Omental fat pad (tissue), 3 donors: ENCODE measurements at regions not wholly inside any gene's neighbourhood (a gene's known extent, or its start where the extent isn't known, plus 50 kb on each side); places are given as distances from the start of the nearest gene placed in this dataset.

Experiments used
- ATAC-seq: fragments of 150-250 bp; one replicate; pipeline ENCODE4 v1.9.1; 2016; ENCODE audit warnings: mild to moderate bottlenecking, moderate library complexity; ENCODE audit not compliant: low FRiP score
- DNase-seq: peaks from one replicate; pipeline ENCODE4 v3.0.0-alpha.2; 2019; ENCODE audit warnings: low spot score
- TF ChIP-seq, protein P1 (sequence below), 3 donors: fragments of 450-650 bp; IDR thresholded peaks; one replicate each; pipeline ENCODE4 v1.5.1; 2016 to 2017; ENCODE audit warnings: antibody characterized with exemption in 3 of 3, mild to moderate bottlenecking in 3 of 3, moderate library complexity in 2 of 3

DNA sequence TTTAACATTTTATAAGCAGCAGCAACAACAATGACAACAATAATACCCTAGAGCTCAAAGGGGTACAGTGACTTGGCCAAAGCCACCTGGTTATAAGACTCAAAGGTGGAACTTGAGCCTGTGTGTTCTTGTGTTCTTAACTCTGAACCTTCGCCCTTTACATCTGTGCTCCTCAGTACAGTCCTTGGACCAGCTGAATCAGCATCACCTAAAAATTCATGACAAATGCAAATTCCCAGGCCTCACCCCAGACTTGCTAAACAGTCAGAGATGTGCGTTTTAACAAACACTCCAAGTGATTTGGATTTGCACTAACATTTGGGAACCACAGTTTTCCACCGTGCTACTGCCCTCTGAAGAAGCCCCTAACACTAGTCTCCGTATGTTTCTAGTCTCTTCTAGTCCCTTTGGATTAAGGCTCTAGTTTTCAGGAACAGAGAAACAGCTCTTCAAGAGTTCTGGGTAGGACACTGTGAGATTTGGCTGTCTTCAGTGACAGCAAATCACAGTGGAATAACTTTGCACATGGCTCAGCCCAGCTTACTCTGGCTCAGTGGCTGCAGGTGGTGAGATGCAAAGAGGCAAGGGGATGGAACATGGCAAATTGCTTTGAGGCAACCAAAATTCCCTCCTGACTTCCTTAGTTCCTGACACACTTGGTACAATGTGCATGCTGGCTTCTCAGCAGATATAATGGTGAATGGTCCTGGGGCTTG is 151.0 kb upstream of the CDH11 start:
- no peak for DNase-seq
- TF ChIP-seq, protein P1, sequence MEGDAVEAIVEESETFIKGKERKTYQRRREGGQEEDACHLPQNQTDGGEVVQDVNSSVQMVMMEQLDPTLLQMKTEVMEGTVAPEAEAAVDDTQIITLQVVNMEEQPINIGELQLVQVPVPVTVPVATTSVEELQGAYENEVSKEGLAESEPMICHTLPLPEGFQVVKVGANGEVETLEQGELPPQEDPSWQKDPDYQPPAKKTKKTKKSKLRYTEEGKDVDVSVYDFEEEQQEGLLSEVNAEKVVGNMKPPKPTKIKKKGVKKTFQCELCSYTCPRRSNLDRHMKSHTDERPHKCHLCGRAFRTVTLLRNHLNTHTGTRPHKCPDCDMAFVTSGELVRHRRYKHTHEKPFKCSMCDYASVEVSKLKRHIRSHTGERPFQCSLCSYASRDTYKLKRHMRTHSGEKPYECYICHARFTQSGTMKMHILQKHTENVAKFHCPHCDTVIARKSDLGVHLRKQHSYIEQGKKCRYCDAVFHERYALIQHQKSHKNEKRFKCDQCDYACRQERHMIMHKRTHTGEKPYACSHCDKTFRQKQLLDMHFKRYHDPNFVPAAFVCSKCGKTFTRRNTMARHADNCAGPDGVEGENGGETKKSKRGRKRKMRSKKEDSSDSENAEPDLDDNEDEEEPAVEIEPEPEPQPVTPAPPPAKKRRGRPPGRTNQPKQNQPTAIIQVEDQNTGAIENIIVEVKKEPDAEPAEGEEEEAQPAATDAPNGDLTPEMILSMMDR (IDR thresholded peaks at IDR 0.05), result no peak
- no peak for ATAC-seq

DNA sequence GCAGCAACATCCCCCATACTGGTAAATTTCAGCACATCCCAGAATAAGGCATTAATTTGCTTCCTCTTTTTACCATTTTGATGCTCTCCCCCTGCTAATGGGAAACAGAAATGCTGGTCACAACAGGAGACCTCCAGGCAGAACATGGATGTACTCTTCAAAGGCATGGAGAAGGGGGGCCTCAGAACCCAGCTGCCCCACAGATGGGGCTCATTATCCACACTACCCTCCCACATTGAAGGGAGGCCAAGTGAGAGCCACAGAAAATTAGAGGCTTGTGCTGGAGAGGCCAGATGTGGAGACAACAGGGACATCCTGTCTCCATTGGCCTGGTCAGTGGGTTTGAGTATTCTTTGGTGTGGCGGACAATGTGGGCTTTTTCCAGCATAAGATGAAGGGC is 150.1 kb upstream of the CDH11 start:
- DNase-seq (no peak), ATAC-seq (no peak)
- TF ChIP-seq, protein P1 (IDR thresholded peaks at IDR 0.05), result no peak

DNA sequence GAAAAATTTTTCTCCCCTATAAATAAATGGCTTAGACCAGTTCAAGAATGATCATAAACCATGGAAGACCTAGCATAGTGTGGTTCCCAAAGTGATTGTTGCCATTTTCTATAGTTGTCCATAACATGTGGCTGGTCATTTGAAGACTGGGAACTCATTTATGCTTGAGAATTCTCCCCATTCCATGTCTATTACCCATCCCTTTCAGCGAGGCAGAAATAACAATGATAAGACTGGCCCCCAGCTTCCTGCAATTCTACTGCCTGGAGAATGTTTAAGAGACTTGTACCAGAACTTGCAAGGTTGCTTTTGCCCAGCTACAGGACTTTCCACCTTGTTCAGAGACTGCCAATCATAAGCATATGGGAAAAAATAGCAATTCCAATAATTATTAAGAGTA is 146.5 kb upstream of the CDH11 start:
- no peak for ATAC-seq

DNA sequence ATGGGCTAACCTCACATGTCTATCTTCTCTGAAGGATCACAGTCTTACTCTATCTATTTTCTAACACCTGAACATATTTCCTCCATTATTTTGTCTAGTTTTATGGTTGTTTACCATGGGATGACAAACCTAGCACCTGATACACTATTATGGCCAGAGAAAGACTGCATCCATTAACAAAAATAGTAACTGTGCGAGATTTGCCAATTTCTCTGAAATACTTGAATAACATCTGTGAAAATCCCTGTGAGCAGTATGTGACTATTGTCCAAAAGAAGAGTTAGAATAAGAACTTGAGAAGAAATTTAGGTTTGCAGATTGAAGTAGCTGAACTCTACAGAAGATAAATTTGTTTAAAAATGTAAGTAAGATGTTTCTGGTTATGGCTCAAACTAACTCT is 142.0 kb upstream of the CDH11 start:
- no peak for DNase-seq
- ATAC-seq, result no peak
- TF ChIP-seq, protein P1 (IDR thresholded peaks at IDR 0.05), result no peak

More for the DNA sequence above, 146.5 kb upstream of the CDH11 start:
- TF ChIP-seq, protein P1 (IDR thresholded peaks at IDR 0.05), result no peak
- no peak for DNase-seq

DNA sequence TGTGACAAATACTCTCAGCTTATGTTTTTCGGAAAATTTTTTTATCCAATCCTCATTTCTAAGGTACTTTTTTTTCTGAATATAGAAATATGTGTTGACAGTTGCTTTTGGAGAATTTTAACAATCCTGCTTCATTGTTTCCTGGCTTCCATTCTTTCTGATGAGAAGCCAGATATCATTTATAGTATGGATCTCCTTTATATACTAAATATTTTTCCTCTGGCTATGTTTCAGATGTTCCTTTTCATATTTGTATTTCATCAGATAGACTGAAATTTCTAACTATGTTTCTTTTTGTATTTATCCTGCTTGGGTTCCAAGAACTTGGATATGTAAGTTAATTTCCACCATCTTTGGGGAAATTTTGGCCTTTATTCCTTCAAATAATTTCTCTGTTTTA is 138.9 kb upstream of the CDH11 start:
- ATAC-seq (no peak), DNase-seq (no peak)
- TF ChIP-seq, protein P1 (IDR thresholded peaks at IDR 0.05), result no peak

DNA sequence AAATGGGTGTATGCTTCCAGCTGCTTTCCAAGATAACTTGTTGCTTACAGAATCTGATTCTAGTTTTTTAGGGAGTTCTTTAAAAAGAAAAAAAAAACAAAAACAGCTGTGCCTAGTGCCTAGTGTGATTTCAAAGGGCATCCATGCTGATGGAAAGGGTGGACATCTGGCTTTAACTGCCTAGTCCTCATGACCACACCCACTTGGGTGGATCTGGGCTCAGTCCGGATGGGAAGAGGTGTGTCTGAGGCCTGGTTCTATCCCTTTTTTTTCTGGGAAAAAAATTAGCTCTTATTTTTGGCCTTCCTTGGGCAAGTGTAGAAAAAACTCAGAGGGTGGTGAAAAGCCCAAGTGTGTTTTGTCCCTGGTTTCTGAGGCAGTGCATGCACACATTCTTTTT is 132.3 kb upstream of the CDH11 start:
- no peak for DNase-seq
- ATAC-seq, result no peak
- TF ChIP-seq, protein P1 (IDR thresholded peaks at IDR 0.05), result no peak

DNA sequence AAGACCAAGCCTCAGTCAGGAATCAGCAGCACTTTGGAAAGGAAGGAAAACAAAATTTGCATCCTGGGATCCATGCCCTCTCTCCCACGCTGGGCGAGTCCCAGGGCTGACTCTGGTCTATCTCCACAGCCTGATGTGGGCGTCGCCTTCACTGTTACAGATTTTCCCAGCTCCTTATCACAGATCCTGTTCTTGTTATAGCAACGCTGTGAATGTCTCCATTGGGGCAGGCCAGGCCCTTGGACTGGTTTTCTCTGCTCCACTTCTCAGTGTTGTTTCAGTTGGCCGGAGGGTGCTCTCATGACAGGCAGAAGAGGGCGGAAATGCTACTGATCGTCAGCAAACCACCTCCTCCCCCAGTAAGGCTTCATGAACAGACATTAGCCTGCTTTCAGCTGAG is 127.9 kb upstream of the CDH11 start:
- DNase-seq (no peak), ATAC-seq (peak; percentile 95)
- TF ChIP-seq, protein P1 (IDR thresholded peaks at IDR 0.05), result no peak
